GM12878 (cell line): ENCODE measurements at regions not wholly inside any gene's neighbourhood (a gene's known extent, or its start where the extent isn't known, plus 50 kb on each side); places are given as distances from the start of the nearest gene placed in this dataset.

Experiments used
- ATAC-seq: fragments of 200-7000 bp; cut with Tn5 transposase; 3 replicates; pipeline ENCODE4 v1.9.1; 2020; ENCODE audit warnings: mild to moderate bottlenecking, moderate library complexity
- BruUV-seq: library from RNA; stranded (reverse); fragments of 400-500 nt; replicated peaks from 2 replicates; lab custom pipeline; 2021; lab: Mats Ljungman, UMichigan
- CTCF ChIA-PET: fragments of 300-600 bp; sonication (Branson Sonifier 250); formaldehyde crosslinking; extraction: SDS; loops from one replicate; lab custom pipeline; 2021; ENCODE audit warnings: inconsistent platforms; lab: Yijun Ruan, JAX
- POLR2A ChIA-PET: fragments of 350-600 bp; formaldehyde crosslinking; extraction: SDS; loops from one replicate; lab custom pipeline; 2021; ENCODE audit warnings: inconsistent platforms; lab: Charles Lee
- RAD21 ChIA-PET: fragments of 300-600 bp; sonication (Branson Sonifier 250); formaldehyde crosslinking; loops from one replicate; lab custom pipeline; 2023; ENCODE audit warnings: antibody characterized with exemption; ENCODE audit not compliant: unreplicated experiment; lab: Charles Lee
- SMC1A ChIA-PET: fragments of 300-600 bp; sonication (Branson Sonifier 250); formaldehyde crosslinking; loops from one replicate; lab custom pipeline; 2023; ENCODE audit not compliant: unreplicated experiment, uncharacterized antibody; lab: Charles Lee
- DNase-seq: peaks from one replicate; pipeline ENCODE4 v3.0.0-alpha.2; 2011; ENCODE audit warnings: low read depth, low spot score
- FAIRE-seq: peaks from 3 replicates; lab custom pipeline; 2011; peaks lifted over from hg19 to GRCh38; lab: Jason Lieb, UNC
- H2AFZ ChIP-seq: 2 replicates; pipeline ENCODE4 v1.6.0; 2011; ENCODE audit warnings: low read depth, low read length, control low read depth; ENCODE audit not compliant: control insufficient read depth
- H3K27ac ChIP-seq: 2 replicates; pipeline ENCODE4 v1.5.1; 2011; ENCODE audit warnings: control low read depth; ENCODE audit not compliant: control insufficient read depth, insufficient read depth
- H3K27me3 ChIP-seq, 2 experiments: replicated peaks in 1 of 2; 2 replicates each; pipeline versions ENCODE4 v1.6.0 to v1.6.1; 2011; ENCODE audit warnings: low read length in 1 of 2; ENCODE audit not compliant: control insufficient read depth in 2 of 2, insufficient read depth in 2 of 2
- H3K36me3 ChIP-seq, 2 experiments: 2 replicates each; pipeline ENCODE4 v1.5.1; 2011; ENCODE audit warnings: low read length in 1 of 2; ENCODE audit not compliant: control insufficient read depth in 2 of 2, insufficient read depth in 2 of 2
- H3K4me1 ChIP-seq: 2 replicates; pipeline ENCODE4 v1.6.1; 2011; ENCODE audit warnings: mild to moderate bottlenecking, low read length, moderate library complexity, mixed read lengths; ENCODE audit not compliant: control insufficient read depth, insufficient read depth
- H3K4me2 ChIP-seq: 2 replicates; pipeline ENCODE4 v1.6.0; 2011; ENCODE audit warnings: control low read depth; ENCODE audit not compliant: control insufficient read depth, insufficient read depth
- H3K4me3 ChIP-seq: fragments of 200-600 bp; sonication (generic); 2 replicates; pipeline ENCODE4 v1.5.1; 2016
- H3K79me2 ChIP-seq: 2 replicates; pipeline ENCODE4 v1.6.0; 2011; ENCODE audit warnings: low read length; ENCODE audit not compliant: control insufficient read depth, insufficient read depth
- H3K9ac ChIP-seq: 2 replicates; pipeline ENCODE4 v1.8.0; 2011; ENCODE audit warnings: low read length, control low read depth, mixed read lengths; ENCODE audit not compliant: control insufficient read depth, insufficient read depth
- H3K9me3 ChIP-seq: replicated peaks from 3 replicates; pipeline ENCODE4 v1.5.1; 2011; ENCODE audit warnings: mild to moderate bottlenecking, low read length; ENCODE audit not compliant: control insufficient read depth, insufficient read depth
- H4K20me1 ChIP-seq: 2 replicates; pipeline ENCODE4 v1.6.0; 2011; ENCODE audit not compliant: control insufficient read depth, insufficient read depth
- GATAD2B ChIP-seq: fragments of 450-650 bp; conservative IDR thresholded peaks from 2 replicates; pipeline ENCODE4 v1.6.1; 2017; ENCODE audit warnings: low read depth, mild to moderate bottlenecking, moderate library complexity
- SREBF1 ChIP-seq: IDR thresholded peaks from 2 replicates; pipeline ENCODE4 v1.6.1; 2012; ENCODE audit warnings: mild to moderate bottlenecking, low read length
- SREBF2 ChIP-seq: IDR thresholded peaks from 2 replicates; pipeline ENCODE4 v1.6.1; 2012; ENCODE audit warnings: mild to moderate bottlenecking, low read length
- ZNF687 ChIP-seq: fragments of 450-650 bp; IDR thresholded peaks from 2 replicates; pipeline ENCODE4 v1.6.1; 2017; ENCODE audit warnings: mild to moderate bottlenecking, moderate library complexity
- WGBS: methylation state at CpG from one replicate; pipeline ENCODE4 v1.1.6; 2016; ENCODE audit warnings: low lambda C conversion rate; ENCODE audit not compliant: insufficient replicate concordance, insufficient coverage; ENCODE audit errors: missing lambda C conversion rate; 5-methylcytosine and 5-hydroxymethylcytosine counted together
- in situ Hi-C: fragments of 300-500 bp; cut with MboI; formaldehyde crosslinking; loops from 9 replicates; pipeline ENCODE4 v1.14.3; 2018; ENCODE audit warnings: mixed read lengths
- intact Hi-C: fragments of 100-400 bp; cut with micrococcal nuclease; formaldehyde crosslinking; loops from one replicate; pipeline ENCODE4 v1.14.2; 2022; ENCODE audit not compliant: unreplicated experiment

DNA sequence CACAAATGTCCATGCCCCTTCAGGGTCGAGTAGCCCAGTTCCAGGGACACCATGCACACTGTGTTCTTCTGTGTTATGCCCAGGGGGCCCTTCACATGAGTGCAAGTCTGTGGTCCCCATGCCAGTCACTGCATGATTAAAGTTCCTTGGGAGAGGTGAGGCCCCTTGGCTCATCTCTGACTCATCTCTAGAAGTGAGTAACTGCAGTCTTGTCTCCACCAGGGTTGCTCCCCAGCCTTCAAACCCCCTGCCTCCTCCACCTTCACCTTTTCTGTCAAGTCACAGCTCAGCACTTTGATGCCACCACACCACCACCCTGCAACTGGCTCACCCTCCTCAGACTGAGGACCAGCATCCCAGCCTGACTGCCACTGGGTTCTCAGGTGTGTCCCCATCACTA, 161.7 kb downstream of the UNC5CL start:
- intact Hi-C loops: no loop called here
- ChIA-PET POLR2A (no interaction called here), SMC1A (no interaction called here), RAD21 (no interaction called here), CTCF (no interaction called here)
- FAIRE-seq (no peak), DNase-seq (no peak), ATAC-seq (no peak)
- WGBS: 0% methylated on average over 1 of the region's 1 CpG
- H3K27ac ChIP-seq: no peak overlapping the region
- no peaks in the 10 kb centered on the region for H3K36me3 ChIP-seq
- H3K4me2 ChIP-seq: no peak overlapping the region
- 0 out of 4 replicates have a peak, but pooled peaks cover 0 to 3% of the 10 kb centered on the region in 2 experiments for H3K27me3 ChIP-seq
- H3K9me3 ChIP-seq: no peaks in the 10 kb centered on the region; the same call in 2 of the 3 replicates
- no peak overlapping the region for H3K9ac ChIP-seq
- H3K4me3 ChIP-seq: no peak overlapping the region
- TF ChIP-seq SREBF1 (no peak), SREBF2 (no peak), ZNF687 (no peak), GATAD2B (no peak)
- H2AFZ ChIP-seq: no peak overlapping the region
- BruUV-seq: no TSS peak
- H3K4me1 ChIP-seq: no peaks in the 10 kb centered on the region; the same call in 1 of the 2 replicates
- in situ Hi-C loops: no loop called here
- no peaks in the 10 kb centered on the region; the same call in none of the 2 replicates for H4K20me1 ChIP-seq
- no peaks in the 10 kb centered on the region for H3K79me2 ChIP-seq
